Stimulated activated CD8-positive, alpha-beta memory T cell treated with anti-CD3 and anti-CD28 coated beads, Interleukin-7, amount 100 ng/mL, for 24 hours (primary cell): ENCODE measurements at regions not wholly inside any gene's neighbourhood (a gene's known extent, or its start where the extent isn't known, plus 50 kb on each side); places are given as distances from the start of the nearest gene placed in this dataset.
"Not testable (repeated sequence)": the region's sequence is repeated elsewhere in the genome, so short reads cannot be mapped to it uniquely, and the experiment has no call there.

Source experiments
- DNase-seq: peaks from one replicate; pipeline ENCODE4 v3.0.0-alpha.2; 2020; ENCODE audit warnings: low read depth

DNA sequence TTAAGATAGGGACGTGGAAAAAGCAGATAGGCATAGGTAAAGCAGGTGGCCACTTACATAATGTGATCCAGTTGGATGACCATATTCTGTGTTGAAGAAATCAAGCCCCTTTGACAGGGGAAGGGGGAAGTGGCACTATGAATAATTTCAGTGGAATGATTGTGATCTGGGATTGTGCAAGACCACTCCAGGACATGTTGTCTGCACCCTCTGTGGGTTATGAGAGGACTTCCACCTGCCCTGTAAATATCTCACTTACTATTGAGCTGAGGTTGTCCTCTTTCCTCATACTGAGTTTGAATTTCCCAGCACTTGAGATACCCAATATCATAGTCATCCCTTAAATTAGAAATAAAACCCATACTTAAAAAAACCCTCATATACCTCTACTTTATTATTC is 220.7 kb downstream of the IRS1 start:
- no peak for DNase-seq

DNA sequence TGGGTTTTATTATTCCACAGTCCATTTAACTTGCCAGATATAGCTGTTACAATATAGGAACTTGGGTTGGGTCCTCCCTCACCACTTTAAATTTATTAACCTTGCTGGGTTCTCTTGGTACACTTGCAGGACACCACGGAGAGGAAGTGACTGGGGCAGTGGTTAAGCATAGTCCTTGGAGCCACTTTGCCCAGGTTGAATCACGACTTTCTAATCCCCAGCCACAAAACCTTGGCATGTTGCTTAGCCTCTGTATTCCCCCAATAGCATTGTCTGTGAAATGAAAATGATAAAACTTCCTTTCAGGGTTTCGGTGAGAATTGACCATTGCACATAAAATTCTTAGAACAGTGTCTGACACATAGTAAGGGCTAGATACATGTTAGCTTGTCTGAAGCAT is 221.2 kb downstream of the IRS1 start:
- no peak for DNase-seq

DNA sequence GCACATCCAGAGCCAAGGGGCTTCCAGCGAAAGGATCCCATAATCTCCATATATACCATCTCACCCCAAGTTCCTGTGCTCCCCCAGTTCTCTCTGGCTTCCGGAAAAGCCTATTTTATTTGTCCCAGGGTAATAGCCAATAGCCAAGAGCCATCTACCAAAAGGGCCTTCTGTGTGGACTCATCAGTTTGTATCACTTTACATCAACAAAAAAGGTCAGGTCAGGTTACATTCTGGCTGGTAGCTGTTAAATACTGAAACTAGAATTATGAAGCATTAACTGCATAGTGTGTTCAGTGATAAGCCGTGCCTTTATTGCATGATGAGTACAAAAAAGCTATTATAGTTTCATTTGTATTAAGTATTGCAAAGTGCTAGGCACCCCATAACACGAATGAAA is 223.7 kb downstream of the IRS1 start:
- no peak for DNase-seq

DNA sequence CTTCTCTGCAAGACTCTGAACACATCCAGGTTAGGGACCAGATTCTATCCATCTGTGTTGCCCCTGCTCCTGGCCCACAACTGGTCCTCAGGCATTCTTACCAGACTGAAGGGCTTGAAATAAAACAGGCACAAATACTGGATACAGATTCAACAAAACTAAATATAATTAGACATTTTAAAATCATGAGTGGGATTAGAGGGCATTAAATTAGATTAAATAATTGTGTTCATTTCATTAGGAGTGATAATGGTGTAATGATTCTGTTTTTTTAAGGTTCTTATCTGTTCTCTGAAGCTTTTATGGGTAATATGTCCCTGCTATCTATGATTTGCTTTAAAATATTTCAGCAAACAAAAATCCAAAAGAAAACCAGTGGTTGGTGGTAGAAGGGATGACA is 226.5 kb downstream of the IRS1 start:
- DNase-seq: no peak

DNA sequence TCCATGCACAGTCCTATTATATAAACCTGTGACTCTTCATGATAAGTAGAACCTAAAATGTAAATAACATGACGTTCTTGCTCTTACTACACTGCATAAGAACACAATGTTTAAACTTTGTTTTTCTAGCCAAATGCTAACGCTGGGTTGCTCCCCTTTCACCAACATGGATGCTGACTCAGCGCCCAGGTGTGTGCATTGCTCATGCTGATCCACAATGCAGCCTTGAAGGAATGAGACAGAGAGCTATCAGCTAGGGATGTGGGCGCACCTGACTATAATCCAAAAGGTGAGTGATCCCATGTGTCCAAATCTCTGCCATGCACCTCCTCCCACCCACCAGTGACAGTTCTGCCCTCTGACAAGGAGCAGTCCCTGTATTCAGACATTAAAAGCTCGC is 235.0 kb downstream of the IRS1 start:
- no peak for DNase-seq

DNA sequence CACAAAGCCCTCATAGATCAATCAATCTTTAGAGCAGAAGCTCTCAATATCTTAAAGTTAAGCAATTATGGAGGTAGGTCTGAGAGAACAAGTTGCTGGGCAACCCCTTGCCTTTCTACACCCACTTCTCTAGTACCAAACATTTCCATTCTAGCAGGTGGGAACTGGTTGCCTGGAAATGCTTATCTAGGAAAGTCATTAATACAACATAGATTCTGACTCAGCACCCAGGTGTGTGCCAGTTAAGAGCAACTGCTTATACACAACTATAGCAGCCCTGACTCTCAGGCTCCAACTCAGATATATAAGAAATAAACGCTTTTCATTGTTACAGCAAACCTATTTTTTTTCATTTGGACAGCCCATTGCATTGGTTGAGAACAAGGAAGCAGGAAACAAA is 237.7 kb downstream of the IRS1 start:
- no peak for DNase-seq

DNA sequence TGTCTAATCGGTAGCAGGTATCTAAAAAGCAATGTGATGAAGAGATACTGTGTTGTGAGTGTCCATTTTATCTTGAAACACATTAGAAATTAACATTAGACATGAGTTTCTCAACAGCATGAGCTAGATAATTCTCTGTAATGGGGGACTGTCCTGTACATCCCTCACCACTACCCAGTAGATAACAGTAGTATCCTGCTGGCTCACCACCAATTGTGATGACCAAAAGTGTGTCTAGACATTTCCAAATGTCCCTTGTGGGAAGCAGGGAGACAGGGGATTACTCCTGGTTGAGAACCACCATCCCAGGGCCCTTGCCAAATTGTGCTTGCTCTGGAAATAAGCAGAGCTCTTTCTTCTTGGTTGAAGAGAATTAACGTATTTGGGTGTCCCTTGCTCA is 239.3 kb downstream of the IRS1 start:
- no peak for DNase-seq

DNA sequence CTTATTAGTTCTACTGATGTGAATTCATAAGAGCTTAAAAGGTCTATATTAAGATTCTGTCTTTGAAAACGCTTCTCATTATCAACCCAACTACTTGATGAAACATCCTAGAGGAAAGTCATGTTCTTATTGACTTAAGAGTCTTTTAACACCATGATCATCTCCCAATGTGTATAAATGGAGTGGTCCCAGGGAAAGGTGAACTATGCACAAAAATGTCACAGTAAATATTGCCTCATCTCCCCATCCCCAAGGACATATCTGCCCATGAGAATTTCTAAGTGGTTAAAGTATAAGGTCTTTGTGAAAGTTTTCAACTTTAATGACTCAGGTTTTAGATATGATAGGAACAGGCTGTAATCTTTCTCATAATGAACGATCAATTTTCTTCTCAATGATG is 240.1 kb downstream of the IRS1 start:
- no peak for DNase-seq

DNA sequence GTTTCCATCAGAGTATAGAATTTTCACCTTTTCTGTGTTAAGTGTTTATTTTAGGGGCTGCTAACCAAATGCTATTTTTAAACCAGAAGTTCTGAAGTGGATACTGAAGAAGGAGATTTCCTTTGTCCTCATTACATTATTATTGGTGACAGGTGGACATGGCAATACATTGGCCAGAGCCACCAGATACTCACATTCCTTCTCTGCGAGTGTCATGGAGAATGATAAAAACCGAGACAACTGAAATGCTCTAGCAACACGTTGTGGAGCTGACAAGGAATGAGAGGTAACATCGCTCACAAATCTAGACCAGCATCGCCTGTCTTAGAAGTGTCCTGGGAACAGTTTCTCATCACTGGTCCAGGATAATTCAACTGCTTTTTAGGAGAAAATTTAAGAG is 241.2 kb downstream of the IRS1 start:
- no peak for DNase-seq

DNA sequence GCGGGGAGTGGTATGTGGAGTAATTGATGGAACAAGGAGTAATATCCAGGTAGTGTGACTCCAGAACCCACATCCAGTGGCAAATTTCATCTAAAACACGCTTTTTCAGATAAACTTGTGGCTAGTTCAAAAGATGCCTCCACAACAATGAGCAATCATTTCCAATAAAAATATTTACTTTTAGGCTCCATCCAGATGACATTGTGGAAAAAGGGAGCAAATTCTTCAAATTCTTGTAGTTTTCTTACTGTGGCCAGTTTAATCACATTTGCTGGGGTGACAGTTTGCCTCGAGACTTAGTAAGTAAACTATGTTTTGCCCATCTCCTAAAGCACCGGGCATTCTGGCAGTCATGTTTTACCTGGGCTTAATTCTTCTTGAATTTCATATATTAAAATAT is 243.6 kb downstream of the IRS1 start:
- no peak for DNase-seq

DNA sequence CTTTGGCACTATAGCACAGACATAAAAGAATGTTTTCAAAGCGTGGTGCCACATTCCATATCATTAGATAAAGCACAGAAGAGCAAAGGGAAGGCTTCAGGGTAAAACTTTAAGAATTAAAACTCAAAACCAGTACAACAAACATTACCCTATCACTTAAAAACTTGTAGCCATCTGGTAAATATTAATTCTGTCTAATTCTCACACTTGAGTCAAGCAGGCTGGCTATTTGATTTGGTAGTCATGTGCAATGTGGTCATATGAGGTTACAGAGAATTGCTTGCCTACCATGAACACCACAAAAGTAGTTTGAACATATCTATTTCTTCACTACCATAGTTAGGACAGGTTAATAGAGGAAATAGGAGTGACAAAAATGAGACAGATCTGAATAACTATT is 244.9 kb downstream of the IRS1 start:
- DNase-seq: no peak

DNA sequence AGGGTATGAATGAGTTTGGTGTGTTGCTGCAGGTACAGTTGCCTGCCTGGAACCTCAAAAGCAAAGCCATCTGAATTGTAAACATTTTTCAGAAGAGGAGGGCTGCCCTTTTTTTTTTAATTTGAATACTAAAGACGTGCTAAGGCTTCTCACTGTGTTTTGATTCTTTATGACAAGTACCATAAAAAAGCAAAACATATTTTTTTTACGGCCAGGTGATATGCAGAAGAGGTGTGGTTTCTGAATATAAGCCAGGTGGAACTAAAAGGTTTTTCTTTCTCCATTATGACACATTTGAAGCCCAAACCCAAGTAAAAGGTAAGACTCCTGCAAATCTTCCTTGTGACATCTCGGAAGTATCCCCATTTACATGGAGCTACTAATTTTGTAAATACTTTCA is 246.3 kb downstream of the IRS1 start:
- no peak for DNase-seq

DNA sequence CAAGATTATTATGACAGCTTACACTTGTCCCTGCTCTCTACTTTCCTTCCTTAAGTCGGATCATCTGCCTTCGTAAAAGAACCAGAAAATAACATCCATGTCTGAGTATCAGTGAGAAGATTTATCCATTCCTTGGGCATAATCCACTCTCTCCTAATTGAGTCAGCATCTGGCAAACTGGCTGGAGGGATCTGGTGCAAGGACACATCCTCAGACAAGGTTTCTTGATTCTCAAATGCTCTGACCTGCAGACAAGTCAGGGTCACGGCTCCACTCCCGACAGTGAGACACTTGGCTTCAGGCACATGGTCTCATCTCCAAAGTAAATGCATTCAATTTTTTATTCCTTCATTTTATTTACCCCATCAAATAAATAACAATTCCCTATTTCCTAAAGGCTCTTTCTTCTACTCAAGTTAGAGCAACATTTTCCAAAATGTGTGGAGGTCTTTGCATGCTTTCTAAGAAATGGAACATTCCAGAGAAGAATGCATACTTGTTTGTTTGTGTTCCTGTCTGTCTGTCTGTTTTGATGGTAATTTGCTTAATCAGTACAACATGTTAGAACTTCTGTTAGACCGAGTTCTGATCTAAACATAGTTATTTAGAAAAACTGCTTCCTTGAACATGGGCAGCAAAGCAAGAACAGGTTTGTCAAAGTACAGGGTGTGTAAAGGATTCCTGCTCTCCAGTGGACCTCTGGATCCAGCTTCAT is 246.9 kb downstream of the IRS1 start:
- DNase-seq: no peak

DNA sequence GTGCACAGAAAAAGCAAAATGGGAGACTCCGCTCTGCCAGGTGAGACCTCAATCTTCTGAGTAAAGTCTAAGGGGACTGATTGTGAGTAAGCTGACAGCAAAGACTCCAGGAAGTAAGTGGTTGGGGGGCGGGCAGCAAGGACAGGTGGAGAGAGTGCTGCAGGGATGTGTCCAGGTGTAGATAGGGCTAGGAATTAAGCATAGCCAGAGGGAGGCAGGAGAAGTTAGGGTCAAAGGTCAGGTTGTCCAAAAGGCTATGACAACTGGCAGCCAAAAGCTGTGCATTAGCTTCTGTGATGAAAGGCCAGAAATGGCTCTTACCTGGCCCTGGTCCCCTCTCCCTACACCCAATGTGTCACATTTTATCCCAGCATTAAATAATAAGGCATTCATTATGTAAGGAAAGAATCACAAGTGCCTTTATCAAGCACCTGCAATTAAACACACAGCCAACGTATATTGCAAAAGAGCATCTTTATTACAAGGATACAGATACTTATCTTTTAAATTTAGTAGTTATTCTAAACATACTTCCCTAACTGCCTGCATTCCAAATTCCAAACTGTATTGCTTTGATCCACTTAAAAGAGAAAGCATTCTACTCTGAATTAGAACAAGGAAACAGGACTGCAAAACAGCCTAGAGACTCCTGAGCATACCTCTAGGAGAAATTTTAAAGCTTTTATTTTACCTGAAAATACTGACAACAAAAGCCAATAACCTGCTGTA is 247.9 kb downstream of the IRS1 start:
- DNase-seq: no peak

DNA sequence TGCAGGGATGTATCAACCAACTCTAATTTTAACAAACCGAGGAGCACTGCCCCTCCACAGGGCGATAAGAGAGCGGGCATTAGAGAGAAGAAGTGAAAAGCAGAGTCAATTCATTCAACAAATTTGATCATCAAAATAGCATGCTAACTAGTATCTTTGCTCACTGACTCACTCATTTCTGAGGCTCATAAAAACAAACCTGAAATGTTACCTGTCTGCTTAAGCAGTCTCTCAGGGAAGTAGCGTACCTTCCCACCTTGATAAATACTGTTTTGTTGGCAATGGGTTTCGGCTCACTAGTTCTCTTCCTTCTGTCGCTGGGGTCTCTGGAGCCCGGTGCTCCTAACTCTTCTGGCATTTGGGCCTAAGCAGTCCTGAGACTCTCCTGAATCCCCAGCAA is 248.8 kb downstream of the IRS1 start:
- no peak for DNase-seq

DNA sequence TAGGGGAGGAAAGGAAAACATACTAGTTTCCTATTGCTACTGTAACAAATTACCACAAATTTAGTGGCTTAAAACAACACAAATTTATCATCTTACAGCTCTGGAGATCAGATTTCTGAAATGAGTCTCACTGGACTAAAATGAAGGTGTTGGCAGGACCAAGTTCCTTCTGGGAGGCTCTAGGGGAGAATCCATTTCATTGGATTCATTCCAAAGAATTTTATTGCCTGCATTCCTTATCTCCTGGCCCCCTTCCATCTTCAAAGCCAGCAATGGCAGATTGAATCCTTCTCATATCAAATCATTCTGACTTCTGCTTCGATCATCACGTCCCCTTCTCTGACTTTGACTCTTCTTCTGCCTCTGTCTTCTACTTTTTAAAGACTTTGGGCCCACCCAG is 250.9 kb downstream of the IRS1 start:
- no peak for DNase-seq

DNA sequence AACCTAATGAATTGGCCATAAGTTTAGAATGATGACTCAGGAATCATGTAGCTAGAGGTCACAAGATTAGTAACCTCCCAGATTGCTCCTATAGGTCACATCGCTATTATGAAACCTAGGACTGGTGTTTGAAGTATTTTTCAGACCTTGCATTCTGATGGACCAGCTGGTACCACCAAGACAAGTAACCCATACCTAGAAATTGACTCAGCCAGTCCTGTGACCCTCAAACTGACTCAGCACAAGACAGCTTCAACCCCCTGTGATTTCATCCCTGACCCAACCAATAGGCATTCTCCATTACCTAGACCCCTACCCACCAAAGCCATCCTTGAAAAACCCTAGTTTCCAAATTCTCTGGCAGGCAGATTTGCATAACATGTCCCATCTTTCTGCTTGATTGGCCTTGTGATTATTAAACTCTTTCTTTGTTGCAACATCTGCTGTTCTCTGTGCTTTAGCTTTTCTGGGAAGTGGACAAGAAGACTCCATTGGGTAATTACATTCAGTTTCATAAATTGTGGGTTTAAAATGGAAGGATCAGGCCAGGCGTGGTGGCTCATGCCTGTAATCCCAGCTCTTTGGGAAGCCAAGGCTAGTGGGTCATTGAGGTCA is 254.9 kb downstream of the IRS1 start:
- no peak for DNase-seq

DNA sequence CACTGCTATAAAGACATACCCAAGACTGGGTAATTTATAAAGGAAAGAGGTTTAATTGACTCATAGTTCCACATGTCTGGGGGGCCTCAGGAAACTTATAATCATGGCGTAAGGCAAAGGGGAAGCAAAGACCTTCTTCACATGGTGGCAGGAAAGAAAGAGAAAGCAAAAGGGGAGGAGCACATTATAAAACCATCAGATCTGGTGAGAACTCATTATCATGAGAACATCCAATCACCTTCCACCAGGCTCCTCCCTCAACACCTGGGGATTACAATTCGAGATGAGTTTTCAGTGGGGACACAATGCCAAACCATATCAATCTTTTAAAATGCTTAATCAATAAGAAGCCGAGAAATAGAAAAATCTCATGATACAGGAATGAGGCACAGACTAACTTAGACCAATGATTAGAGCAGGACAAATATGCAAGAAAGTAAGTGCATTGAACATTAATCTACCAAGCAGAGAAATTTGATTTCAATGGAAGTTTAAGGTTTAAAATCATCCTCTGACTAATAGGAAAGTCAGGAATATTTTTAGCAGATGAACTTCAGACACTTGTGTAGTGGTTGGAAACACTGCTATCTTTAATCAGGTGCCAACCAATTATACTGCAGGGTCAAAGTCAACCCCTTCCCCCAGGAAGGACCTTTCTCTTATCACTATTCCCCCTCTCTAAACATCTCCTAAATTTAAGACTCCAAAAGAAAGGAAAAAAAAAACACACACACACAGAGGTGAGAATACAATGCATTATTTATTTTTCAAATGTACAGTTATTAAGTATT is 259.2 kb downstream of the IRS1 start:
- no peak for DNase-seq

DNA sequence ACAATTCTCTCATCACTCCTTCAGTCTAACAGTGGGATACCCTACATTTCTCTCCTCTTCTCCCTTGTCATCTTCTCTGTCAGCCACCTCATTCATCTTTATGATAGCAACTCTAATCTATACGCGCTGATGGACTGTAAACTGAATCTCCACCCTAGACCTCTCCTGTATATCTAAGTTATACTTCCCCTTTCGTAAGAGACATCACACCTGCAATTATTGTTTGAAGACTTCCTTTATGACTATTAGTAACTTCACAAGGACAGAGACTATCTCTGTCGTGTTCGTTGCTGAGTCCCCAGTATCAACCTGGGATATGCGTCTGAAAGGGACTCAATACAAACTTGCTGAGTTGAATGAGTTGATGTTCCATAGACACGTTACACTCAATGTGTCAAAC is 263.2 kb downstream of the IRS1 start:
- no peak for DNase-seq

DNA sequence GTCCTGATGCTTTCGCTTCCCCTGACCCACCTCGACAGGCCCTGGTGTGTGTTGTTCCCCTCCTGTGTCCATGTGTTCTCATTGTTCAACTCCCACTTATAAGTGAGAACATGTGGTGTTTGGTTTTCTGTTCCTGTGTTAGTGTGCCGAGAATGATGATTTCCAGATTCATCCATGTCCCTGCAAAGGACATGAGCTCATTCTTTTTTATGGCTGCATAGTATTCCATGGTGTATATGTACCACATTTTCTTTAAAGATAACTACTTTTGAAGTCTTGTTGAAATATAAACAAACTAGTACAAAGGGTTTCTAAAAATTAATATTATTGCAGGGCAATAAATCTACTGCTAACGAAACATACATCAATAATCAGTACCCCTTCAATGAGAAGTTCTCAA is 266.6 kb downstream of the IRS1 start:
- not testable (repeated sequence) for DNase-seq

DNA sequence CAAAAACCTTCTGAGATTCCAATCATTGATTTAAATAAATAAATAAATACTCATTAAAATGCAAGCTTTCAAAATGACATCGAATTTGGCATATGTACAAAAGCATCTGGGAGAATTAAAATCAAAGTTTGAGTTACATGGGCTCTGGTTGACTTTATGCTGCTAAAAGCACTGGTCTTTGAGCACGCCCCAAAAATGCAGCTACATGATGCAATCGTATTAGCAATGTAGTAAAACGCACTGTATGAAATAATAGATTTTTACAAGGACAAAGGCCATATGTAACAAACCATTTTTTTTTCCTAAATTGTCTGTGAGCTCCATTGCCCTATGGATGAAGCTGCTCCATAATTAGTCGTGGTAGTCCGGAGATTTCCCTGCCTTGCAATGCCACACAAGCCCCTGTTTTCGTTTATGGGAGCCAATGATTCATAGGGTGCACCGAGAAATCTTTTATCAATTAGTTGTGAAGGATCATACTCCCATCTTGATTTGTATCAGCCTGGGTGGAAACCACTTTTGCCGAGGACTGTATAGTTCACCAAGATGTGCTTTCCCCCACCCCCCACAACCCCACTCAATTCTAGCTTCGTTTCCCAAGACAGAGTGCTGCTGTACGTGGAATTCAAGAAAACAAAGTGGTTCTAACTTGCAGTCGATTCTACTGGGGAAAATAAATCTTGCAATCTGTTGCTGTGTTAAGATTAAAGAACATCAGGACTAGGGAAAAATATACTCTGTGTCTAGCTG is 268.4 kb downstream of the IRS1 start:
- DNase-seq: no peak

DNA sequence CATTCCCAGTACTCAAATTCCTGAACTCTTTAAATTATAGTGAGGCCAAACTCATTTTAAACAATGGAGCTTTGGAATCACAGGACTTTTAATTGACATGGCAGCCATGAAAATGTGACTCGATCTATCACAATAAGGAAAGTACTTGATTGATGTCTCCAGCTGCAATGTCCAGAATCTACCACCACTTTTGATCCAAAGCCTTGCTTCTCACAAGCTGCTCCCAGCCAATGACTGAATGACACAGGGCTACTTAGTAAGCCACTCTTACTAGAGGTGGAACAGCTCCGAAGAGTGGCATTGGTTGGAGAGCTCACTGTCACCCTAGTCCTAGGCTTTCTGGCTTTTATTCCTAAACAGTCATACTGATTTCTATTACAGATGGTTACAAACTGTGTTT is 270.1 kb downstream of the IRS1 start:
- DNase-seq: no peak
